ENCODE measurements at regions not wholly inside any gene's neighbourhood (a gene's known extent, or its start where the extent isn't known, plus 50 kb on each side); places are given as distances from the start of the nearest gene placed in this dataset.

- TF ChIP-seq POLR2A (IDR thresholded peaks at IDR 0.05) (no peak), CTCF (IDR thresholded peaks at IDR 0.05) (no peak)
Measured at GRCh38 chr18:38587571-38587970, 1022.0 kb upstream of the CELF4 start.

Data from testis (tissue), 2 donors.